SK-N-SH treated with all-trans-retinoic acid at 6 μM for 48 hours (cell line): ENCODE measurements at regions not wholly inside any gene's neighbourhood (a gene's known extent, or its start where the extent isn't known, plus 50 kb on each side); places are given as distances from the start of the nearest gene placed in this dataset.

ENCODE experiments used
- ATAC-seq: fragments of 200-7000 bp; cut with Tn5 transposase; 3 replicates; pipeline ENCODE4 v1.9.1; 2020; ENCODE audit warnings: mild to moderate bottlenecking, moderate library complexity
- ARNTL ChIP-seq: fragments of 450-650 bp; formaldehyde crosslinking; IDR thresholded peaks from 2 replicates; pipeline ENCODE4 v1.5.0; 2020; ENCODE audit warnings: low read depth, mild to moderate bottlenecking, moderate library complexity, borderline replicate concordance
- BACH2 ChIP-seq: fragments of 250-450 bp; sonication (Bioruptor Pico); IDR thresholded peaks from 2 replicates; pipeline ENCODE4 v1.9.0; 2021; ENCODE audit warnings: mild to moderate bottlenecking, borderline replicate concordance
- CSDC2 ChIP-seq: fragments of 250-450 bp; sonication (Bioruptor Pico); IDR thresholded peaks from 2 replicates; pipeline ENCODE4 v1.5.0; 2020; ENCODE audit warnings: mild to moderate bottlenecking, moderate library complexity
- ESRRG ChIP-seq: fragments of 250-450 bp; sonication (Bioruptor Pico); IDR thresholded peaks from 2 replicates; pipeline ENCODE4 v1.6.1; 2021; ENCODE audit warnings: mild to moderate bottlenecking
- ISL1 ChIP-seq: fragments of 250-450 bp; sonication (Bioruptor Pico); IDR thresholded peaks from 2 replicates; pipeline ENCODE4 v2.1.2; 2022; ENCODE audit warnings: mild to moderate bottlenecking, moderate library complexity
- OSR1 ChIP-seq: fragments of 250-450 bp; sonication (Bioruptor Pico); IDR thresholded peaks from 2 replicates; pipeline ENCODE4 v1.8.0; 2022; ENCODE audit warnings: moderate library complexity, mild to moderate bottlenecking, inconsistent platforms
- PPARA ChIP-seq: fragments of 250-450 bp; sonication (Bioruptor Pico); IDR thresholded peaks from 2 replicates; pipeline ENCODE4 v1.5.0; 2020; ENCODE audit warnings: mild to moderate bottlenecking, borderline replicate concordance
- RARB ChIP-seq: fragments of 250-450 bp; sonication (Bioruptor Pico); IDR thresholded peaks from 2 replicates; pipeline ENCODE4 v1.8.0; 2021; ENCODE audit warnings: mild to moderate bottlenecking, moderate library complexity
- SNAI2 ChIP-seq: fragments of 250-450 bp; sonication (Bioruptor Pico); IDR thresholded peaks from 2 replicates; pipeline ENCODE4 v1.5.0; 2020; ENCODE audit warnings: mild to moderate bottlenecking, moderate library complexity
- TCF4 ChIP-seq: fragments of 250-450 bp; sonication (Bioruptor Pico); IDR thresholded peaks from 2 replicates; pipeline ENCODE4 v1.8.0; 2021; ENCODE audit warnings: mild to moderate bottlenecking, moderate library complexity, borderline replicate concordance
- TOX ChIP-seq: fragments of 250-450 bp; sonication (Bioruptor Pico); IDR thresholded peaks from 2 replicates; pipeline ENCODE4 v1.8.0; 2021; ENCODE audit warnings: mild to moderate bottlenecking, moderate library complexity, borderline replicate concordance
- ZC3H10 ChIP-seq: fragments of 250-450 bp; sonication (Bioruptor Pico); IDR thresholded peaks from 2 replicates; pipeline ENCODE4 v1.5.1; 2021; ENCODE audit warnings: mild to moderate bottlenecking, moderate library complexity
- ZFP3 ChIP-seq: fragments of 250-450 bp; sonication (Bioruptor Pico); IDR thresholded peaks from 2 replicates; pipeline ENCODE4 v1.5.0; 2020; ENCODE audit warnings: mild to moderate bottlenecking, moderate library complexity
- ZFP30 ChIP-seq: fragments of 450-650 bp; formaldehyde crosslinking; IDR thresholded peaks from 2 replicates; pipeline ENCODE4 v1.5.0; 2022; ENCODE audit warnings: mild to moderate bottlenecking, moderate library complexity
- ZNF70 ChIP-seq: fragments of 450-650 bp; formaldehyde crosslinking; IDR thresholded peaks from 2 replicates; pipeline ENCODE4 v1.5.0; 2020; ENCODE audit warnings: mild to moderate bottlenecking, moderate library complexity
- ZNF8 ChIP-seq: fragments of 450-650 bp; formaldehyde crosslinking; IDR thresholded peaks from 2 replicates; pipeline ENCODE4 v1.5.0; 2020; ENCODE audit warnings: mild to moderate bottlenecking, moderate library complexity
- TF ChIP-seq, protein P1 (sequence below): fragments of 250-450 bp; sonication (Bioruptor Pico); IDR thresholded peaks from 2 replicates; pipeline ENCODE4 v1.8.0; 2021; ENCODE audit warnings: low read depth, mild to moderate bottlenecking, moderate library complexity, borderline replicate concordance
- TF ChIP-seq, protein P2 (sequence below): fragments of 250-450 bp; sonication (Bioruptor Pico); IDR thresholded peaks from 2 replicates; pipeline ENCODE4 v1.8.0; 2020; ENCODE audit warnings: mild to moderate bottlenecking, moderate library complexity, borderline replicate concordance
- TF ChIP-seq, protein P3 (sequence below): fragments of 250-450 bp; sonication (Bioruptor Pico); IDR thresholded peaks from 2 replicates; pipeline ENCODE4 v1.5.1; 2020; ENCODE audit warnings: low read depth, mild to moderate bottlenecking, moderate library complexity
- TF ChIP-seq, protein P4 (sequence below): fragments of 250-450 bp; sonication (Bioruptor Pico); IDR thresholded peaks from 2 replicates; pipeline ENCODE4 v1.5.1; 2021; ENCODE audit warnings: mild to moderate bottlenecking, moderate library complexity
- TF ChIP-seq, protein P5 (sequence below): fragments of 250-450 bp; sonication (Bioruptor Pico); IDR thresholded peaks from 2 replicates; pipeline ENCODE4 v1.5.0; 2020; ENCODE audit warnings: mild to moderate bottlenecking, moderate library complexity

DNA sequence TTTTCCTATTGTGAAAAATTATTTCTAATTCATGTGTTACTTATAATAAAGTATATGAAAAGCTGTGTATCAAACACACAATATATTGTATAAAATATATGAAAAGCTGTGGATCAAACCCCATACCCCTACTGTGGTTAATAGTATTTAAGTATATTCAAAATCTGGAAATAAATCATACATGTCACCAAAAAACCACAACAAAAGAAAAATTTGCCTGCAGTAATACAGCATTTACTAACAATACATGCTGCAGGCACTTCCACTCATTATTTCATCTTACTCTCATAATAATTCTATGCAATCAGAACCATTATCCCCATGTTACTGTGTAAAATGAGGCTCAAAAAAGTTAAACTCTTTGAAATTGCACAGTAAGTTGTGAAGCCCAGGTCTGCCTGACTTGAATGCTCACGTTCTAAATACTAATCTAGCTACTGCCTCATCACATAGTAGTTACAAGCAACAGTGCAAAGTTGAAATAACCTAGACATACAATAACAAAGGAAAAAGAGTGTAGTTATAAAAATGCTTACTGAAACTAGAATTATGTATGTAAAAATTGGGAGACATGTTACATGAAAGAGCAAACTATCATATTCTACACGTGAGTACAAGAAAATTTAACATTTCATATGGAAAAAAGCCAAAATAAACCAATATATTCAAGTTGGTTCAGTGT, 61.7 kb downstream of the FAM217A start:
- TF ChIP-seq, protein P1, sequence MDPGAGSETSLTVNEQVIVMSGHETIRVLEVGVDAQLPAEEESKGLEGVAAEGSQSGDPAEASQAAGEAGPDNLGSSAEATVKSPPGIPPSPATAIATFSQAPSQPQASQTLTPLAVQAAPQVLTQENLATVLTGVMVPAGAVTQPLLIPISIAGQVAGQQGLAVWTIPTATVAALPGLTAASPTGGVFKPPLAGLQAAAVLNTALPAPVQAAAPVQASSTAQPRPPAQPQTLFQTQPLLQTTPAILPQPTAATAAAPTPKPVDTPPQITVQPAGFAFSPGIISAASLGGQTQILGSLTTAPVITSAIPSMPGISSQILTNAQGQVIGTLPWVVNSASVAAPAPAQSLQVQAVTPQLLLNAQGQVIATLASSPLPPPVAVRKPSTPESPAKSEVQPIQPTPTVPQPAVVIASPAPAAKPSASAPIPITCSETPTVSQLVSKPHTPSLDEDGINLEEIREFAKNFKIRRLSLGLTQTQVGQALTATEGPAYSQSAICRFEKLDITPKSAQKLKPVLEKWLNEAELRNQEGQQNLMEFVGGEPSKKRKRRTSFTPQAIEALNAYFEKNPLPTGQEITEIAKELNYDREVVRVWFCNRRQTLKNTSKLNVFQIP (CRISPR knock-in tag): no peak
- no peak for TF ChIP-seq SNAI2 (CRISPR knock-in tag)
- no peak for TF ChIP-seq TCF4 (CRISPR knock-in tag)
- TF ChIP-seq PPARA (CRISPR knock-in tag): no peak
- TF ChIP-seq, protein P2, sequence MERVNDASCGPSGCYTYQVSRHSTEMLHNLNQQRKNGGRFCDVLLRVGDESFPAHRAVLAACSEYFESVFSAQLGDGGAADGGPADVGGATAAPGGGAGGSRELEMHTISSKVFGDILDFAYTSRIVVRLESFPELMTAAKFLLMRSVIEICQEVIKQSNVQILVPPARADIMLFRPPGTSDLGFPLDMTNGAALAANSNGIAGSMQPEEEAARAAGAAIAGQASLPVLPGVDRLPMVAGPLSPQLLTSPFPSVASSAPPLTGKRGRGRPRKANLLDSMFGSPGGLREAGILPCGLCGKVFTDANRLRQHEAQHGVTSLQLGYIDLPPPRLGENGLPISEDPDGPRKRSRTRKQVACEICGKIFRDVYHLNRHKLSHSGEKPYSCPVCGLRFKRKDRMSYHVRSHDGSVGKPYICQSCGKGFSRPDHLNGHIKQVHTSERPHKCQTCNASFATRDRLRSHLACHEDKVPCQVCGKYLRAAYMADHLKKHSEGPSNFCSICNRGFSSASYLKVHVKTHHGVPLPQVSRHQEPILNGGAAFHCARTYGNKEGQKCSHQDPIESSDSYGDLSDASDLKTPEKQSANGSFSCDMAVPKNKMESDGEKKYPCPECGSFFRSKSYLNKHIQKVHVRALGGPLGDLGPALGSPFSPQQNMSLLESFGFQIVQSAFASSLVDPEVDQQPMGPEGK (CRISPR knock-in tag): no peak
- no peak for TF ChIP-seq ZC3H10 (CRISPR knock-in tag)
- TF ChIP-seq ISL1 (CRISPR knock-in tag): no peak
- no peak for TF ChIP-seq RARB (CRISPR knock-in tag)
- TF ChIP-seq, protein P3, sequence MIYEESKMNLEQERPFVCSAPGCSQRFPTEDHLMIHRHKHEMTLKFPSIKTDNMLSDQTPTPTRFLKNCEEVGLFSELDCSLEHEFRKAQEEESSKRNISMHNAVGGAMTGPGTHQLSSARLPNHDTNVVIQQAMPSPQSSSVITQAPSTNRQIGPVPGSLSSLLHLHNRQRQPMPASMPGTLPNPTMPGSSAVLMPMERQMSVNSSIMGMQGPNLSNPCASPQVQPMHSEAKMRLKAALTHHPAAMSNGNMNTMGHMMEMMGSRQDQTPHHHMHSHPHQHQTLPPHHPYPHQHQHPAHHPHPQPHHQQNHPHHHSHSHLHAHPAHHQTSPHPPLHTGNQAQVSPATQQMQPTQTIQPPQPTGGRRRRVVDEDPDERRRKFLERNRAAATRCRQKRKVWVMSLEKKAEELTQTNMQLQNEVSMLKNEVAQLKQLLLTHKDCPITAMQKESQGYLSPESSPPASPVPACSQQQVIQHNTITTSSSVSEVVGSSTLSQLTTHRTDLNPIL (CRISPR knock-in tag): no peak
- no peak for TF ChIP-seq ZNF70 (CRISPR knock-in tag)
- TF ChIP-seq, protein P4, sequence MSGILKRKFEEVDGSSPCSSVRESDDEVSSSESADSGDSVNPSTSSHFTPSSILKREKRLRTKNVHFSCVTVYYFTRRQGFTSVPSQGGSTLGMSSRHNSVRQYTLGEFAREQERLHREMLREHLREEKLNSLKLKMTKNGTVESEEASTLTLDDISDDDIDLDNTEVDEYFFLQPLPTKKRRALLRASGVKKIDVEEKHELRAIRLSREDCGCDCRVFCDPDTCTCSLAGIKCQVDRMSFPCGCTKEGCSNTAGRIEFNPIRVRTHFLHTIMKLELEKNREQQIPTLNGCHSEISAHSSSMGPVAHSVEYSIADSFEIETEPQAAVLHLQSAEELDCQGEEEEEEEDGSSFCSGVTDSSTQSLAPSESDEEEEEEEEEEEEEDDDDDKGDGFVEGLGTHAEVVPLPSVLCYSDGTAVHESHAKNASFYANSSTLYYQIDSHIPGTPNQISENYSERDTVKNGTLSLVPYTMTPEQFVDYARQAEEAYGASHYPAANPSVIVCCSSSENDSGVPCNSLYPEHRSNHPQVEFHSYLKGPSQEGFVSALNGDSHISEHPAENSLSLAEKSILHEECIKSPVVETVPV (CRISPR knock-in tag): no peak
- TF ChIP-seq ESRRG (CRISPR knock-in tag): no peak
- no peak for TF ChIP-seq ZNF8 (CRISPR knock-in tag)
- TF ChIP-seq OSR1 (CRISPR knock-in tag): no peak
- TF ChIP-seq CSDC2 (CRISPR knock-in tag): no peak
- TF ChIP-seq ARNTL (CRISPR knock-in tag): no peak
- no peak for TF ChIP-seq TOX
- no peak for TF ChIP-seq BACH2
- no peak for TF ChIP-seq ZFP30 (CRISPR knock-in tag)
- TF ChIP-seq, protein P5, sequence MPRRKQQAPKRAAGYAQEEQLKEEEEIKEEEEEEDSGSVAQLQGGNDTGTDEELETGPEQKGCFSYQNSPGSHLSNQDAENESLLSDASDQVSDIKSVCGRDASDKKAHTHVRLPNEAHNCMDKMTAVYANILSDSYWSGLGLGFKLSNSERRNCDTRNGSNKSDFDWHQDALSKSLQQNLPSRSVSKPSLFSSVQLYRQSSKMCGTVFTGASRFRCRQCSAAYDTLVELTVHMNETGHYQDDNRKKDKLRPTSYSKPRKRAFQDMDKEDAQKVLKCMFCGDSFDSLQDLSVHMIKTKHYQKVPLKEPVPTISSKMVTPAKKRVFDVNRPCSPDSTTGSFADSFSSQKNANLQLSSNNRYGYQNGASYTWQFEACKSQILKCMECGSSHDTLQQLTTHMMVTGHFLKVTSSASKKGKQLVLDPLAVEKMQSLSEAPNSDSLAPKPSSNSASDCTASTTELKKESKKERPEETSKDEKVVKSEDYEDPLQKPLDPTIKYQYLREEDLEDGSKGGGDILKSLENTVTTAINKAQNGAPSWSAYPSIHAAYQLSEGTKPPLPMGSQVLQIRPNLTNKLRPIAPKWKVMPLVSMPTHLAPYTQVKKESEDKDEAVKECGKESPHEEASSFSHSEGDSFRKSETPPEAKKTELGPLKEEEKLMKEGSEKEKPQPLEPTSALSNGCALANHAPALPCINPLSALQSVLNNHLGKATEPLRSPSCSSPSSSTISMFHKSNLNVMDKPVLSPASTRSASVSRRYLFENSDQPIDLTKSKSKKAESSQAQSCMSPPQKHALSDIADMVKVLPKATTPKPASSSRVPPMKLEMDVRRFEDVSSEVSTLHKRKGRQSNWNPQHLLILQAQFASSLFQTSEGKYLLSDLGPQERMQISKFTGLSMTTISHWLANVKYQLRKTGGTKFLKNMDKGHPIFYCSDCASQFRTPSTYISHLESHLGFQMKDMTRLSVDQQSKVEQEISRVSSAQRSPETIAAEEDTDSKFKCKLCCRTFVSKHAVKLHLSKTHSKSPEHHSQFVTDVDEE (CRISPR knock-in tag): no peak

DNA sequence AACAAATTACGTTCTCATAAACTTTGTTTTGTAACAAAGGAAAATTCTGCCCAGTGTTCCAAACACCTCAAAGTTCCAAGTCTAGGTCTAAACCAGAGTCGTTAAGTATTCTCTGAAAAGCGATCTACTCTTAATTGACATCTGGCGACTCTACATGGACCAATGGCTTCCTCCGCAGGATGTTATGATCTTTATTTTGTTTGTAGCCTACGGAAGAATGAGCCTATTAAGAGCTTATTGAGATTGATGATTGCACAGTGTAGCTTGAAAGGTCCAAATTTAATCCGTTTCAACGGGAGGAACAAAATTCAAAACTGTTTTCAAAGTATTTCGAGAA, 61.1 kb downstream of the FAM217A start:
- TF ChIP-seq, protein P5 (CRISPR knock-in tag): 0 out of 2 replicates have a peak, but pooled peaks have one; percentile 14
- TF ChIP-seq ZFP3: no peak
- ATAC-seq: peak; percentile 33

More for the DNA sequence above, 61.7 kb downstream of the FAM217A start:
- no peak for ATAC-seq
